SIG-M5 treated with dmso at 0.1 percent for 504 hours (cell line): ENCODE measurements at regions not wholly inside any gene's neighbourhood (a gene's known extent, or its start where the extent isn't known, plus 50 kb on each side); places are given as distances from the start of the nearest gene placed in this dataset.

Experiments
- DNase-seq: peaks from one replicate; lab custom pipeline; 2025; ENCODE audit not compliant: unreplicated experiment; lab: John Stamatoyannopoulos, UW

GRCh38 chr20:3311623-3312022 lies 72.6 kb upstream of the SLC4A11 start:
- DNase-seq = no peak

DNA sequence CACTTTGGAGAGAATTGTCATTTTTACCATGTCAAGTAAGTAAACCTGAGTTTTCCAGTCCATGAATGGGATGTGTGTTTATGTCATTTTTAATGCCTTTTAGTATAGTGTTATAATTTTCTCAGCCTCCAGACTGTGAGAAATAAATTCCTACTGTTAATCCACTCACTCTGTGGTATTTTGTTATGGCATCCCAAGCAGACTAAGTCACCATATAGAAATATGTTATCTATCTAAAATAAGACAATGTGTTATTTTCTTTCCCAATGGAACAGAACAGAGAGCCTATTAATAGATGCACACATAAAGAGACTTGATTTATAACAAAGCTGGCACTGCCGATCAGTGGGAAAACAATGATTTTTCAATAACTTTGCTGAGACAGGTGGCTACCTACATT lies 70.2 kb upstream of the SLC4A11 start:
- DNase-seq = no peak

DNA sequence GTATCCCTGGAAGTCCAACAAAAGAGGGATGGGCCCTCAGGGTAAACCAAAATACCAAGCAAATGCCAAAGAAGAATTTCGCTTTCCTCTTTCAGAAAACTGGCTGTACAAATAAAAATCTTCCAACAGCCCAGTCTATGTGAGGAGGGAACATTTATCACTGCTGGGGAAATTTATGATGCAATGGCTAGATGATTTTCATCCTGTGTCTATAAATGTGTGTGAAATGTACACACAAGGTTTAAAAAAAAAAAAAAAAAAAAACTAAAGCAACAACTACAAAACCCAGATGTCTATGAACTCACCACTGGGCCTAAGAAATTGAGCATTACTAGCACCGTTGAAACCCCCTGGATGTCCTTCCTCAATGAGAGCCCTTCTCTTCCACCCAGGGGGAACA lies 68.7 kb upstream of the SLC4A11 start:
- no peak for DNase-seq

- no peak for DNase-seq
Measured at GRCh38 chr20:3307078-3307477, 68.1 kb upstream of the SLC4A11 start.

DNA sequence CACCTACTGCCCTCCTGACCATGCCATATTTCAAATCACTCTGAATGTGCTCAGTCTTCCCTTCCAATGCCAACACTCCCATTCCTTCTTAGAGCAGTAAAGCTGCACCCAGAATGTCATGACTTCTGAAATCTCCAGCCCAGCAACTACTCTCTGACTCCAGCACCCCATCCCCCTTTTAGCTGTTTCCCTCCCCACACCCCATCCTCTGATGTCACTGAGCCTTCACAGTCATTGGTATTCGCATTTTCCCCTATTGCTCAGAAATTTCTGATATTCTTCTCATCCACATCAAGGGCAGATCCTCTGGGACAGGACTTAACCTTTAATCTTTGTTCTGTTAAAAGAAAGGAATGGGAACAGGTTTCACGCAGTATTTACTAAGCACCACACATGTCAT lies 67.1 kb upstream of the SLC4A11 start:
- DNase-seq = no peak

DNA sequence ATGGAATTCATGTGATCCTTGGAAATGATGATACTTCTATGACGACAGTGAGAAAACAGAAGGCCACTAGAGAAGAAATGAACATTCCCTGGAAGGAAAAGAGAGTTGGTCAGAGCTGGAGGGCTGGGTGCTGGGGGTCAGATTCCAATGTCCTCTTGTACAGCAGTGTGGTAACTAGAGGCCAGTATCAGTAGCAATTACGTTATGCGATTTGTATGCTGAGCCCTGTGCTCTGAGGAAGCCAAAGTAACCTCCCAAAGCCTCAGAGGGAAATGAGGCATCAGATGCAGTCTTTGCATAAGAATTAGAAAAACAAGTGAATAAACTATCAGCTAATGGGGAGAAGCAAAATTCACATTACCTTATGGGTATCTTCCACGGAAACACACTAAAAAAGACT lies 65.5 kb upstream of the SLC4A11 start:
- DNase-seq = no peak

- no peak for DNase-seq
Measured at GRCh38 chr20:3297079-3297378, 58.0 kb upstream of the SLC4A11 start.

DNA sequence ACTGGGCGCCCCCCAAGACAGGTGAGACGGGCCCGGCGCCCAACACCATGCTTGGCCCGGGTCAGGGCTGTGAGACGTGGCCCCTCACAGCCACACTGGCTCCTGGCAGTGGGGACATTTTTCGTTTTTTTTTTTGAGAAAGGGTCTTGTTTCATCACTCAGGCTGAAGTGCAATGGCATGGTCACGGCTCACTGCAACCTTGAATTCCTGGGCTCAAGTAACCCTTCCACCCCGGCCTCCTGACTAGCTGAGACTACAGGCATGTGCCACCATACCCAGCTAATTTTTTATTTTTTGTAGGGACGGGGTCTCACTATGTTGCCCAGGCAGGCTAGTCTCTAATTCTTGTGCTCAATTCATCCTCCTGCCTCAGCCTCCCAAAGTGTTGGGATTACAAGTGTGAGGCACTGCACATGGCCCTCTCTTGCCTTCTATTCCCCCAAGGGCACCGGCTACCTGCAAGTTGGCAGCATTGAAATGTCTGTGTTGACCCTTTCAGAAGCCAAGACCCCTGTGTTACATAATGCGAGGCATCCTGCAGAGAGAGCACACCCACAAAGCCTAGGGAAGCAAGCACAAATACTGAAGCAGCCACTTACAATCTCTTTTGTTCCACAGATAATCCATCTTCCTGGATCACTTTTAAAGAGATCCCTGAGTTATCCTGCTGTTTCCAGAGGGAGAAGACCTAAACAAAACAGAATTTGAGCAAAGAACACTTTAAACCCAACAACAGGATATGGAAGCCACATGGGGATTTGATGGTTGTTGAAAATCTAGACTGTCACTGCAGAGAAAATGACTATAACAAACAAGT lies 57.5 kb upstream of the SLC4A11 start:
- no peak for DNase-seq
